ENCODE measurements at regions not wholly inside any gene's neighbourhood (a gene's known extent, or its start where the extent isn't known, plus 50 kb on each side); places are given as distances from the start of the nearest gene placed in this dataset.

- Histone ChIP-seq H3K9me3 (ENCODE audit: control insufficient read depth, insufficient read depth, low read depth, low read length) (no peaks in the 10 kb centered on the region), H3K27ac (ENCODE audit: extremely low read depth, low read depth, low read length) (no peak overlapping the region), H3K4me1 (ENCODE audit: control insufficient read depth, insufficient read depth, low read length) (no peaks in the 10 kb centered on the region), H3K4me3 (ENCODE audit: low read depth, low read length) (no peak overlapping the region), H3K36me3 (ENCODE audit: control insufficient read depth in 2 of 2, insufficient read depth in 1 of 2, low read length in 2 of 2) (no peaks in the 10 kb centered on the region)
- TF ChIP-seq ZSCAN30 (tag by site-specific recombination; IDR thresholded peaks at IDR 0.05) (no peak), EGR2 (tag by site-specific recombination; IDR thresholded peaks at IDR 0.05; ENCODE audit: low read depth) (no peak), HOXD13 (CRISPR knock-in tag; IDR thresholded peaks at IDR 0.05; ENCODE audit: borderline replicate concordance) (no peak), ZNF555 (tag by site-specific recombination; conservative IDR thresholded peaks at IDR 0.05) (no peak), ZNF211 (tag by site-specific recombination; IDR thresholded peaks at IDR 0.05; ENCODE audit: low read depth) (no peak), ZNF138 (tag by site-specific recombination; IDR thresholded peaks at IDR 0.05; ENCODE audit: borderline replicate concordance) (no peak), ZNF280D (tag by site-specific recombination; IDR thresholded peaks at IDR 0.05) (no peak), ZNF174 (tag by site-specific recombination; IDR thresholded peaks at IDR 0.05) (no peak), ZNF133 (tag by site-specific recombination; IDR thresholded peaks at IDR 0.05) (no peak), ZNF366 (tag by site-specific recombination; conservative IDR thresholded peaks at IDR 0.05) (no peak), REPIN1 (tag by site-specific recombination; IDR thresholded peaks at IDR 0.05; ENCODE audit: low read depth) (no peak)
- TF ChIP-seq, protein P1, sequence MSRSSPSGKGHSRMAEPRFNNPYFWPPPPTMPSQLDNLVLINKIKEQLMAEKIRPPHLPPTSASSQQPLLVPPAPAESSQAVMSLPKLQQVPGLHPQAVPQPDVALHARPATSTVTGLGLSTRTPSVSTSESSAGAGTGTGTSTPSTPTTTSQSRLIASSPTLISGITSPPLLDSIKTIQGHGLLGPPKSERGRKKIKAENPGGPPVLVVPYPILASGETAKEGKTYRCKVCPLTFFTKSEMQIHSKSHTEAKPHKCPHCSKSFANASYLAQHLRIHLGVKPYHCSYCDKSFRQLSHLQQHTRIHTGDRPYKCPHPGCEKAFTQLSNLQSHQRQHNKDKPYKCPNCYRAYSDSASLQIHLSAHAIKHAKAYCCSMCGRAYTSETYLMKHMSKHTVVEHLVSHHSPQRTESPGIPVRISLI (tag by site-specific recombination; IDR thresholded peaks at IDR 0.05), result no peak
- TF ChIP-seq, protein P2, sequence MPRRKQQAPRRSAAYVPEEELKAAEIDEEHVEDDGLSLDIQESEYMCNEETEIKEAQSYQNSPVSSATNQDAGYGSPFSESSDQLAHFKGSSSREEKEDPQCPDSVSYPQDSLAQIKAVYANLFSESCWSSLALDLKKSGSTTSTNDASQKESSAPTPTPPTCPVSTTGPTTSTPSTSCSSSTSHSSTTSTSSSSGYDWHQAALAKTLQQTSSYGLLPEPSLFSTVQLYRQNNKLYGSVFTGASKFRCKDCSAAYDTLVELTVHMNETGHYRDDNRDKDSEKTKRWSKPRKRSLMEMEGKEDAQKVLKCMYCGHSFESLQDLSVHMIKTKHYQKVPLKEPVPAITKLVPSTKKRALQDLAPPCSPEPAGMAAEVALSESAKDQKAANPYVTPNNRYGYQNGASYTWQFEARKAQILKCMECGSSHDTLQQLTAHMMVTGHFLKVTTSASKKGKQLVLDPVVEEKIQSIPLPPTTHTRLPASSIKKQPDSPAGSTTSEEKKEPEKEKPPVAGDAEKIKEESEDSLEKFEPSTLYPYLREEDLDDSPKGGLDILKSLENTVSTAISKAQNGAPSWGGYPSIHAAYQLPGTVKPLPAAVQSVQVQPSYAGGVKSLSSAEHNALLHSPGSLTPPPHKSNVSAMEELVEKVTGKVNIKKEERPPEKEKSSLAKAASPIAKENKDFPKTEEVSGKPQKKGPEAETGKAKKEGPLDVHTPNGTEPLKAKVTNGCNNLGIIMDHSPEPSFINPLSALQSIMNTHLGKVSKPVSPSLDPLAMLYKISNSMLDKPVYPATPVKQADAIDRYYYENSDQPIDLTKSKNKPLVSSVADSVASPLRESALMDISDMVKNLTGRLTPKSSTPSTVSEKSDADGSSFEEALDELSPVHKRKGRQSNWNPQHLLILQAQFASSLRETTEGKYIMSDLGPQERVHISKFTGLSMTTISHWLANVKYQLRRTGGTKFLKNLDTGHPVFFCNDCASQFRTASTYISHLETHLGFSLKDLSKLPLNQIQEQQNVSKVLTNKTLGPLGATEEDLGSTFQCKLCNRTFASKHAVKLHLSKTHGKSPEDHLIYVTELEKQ (tag by site-specific recombination; IDR thresholded peaks at IDR 0.05; ENCODE audit: borderline replicate concordance), result no peak
- ChIA-PET CTCF (interaction anchor here (1.1 kb wide), 1 partner anchor 11 kb away, joined by 5 read pairs; no protein-coding TSS in a partner anchor), POLR2A (no interaction called here)
Measured at GRCh38 chr10:118816471-118817168, 61.9 kb upstream of the CACUL1 start.

GRCh38 chr10:118817328-118818068 lies 62.7 kb upstream of the CACUL1 start:
- H3K4me1 ChIP-seq (ENCODE audit: control insufficient read depth, insufficient read depth, low read length), result no peaks in the 10 kb centered on the region
- H3K9me3 ChIP-seq (ENCODE audit: control insufficient read depth, insufficient read depth, low read depth, low read length), result no peaks in the 10 kb centered on the region
- CTCF ChIA-PET, result interaction anchor here (0.6 to 1.1 kb wide), 3 partner anchors 10 to 1405 kb away, joined by 3 to 5 read pairs (median 3); no protein-coding TSS in a partner anchor
- no peak overlapping the region for H3K4me3 ChIP-seq (ENCODE audit: low read depth, low read length)
- POLR2A ChIA-PET, result no interaction called here
- no peak overlapping the region for H3K27ac ChIP-seq (ENCODE audit: extremely low read depth, low read depth, low read length)
- H3K36me3 ChIP-seq (ENCODE audit: control insufficient read depth in 2 of 2, insufficient read depth in 1 of 2, low read length in 2 of 2), result no peaks in the 10 kb centered on the region
- TF ChIP-seq ZNF174 (tag by site-specific recombination; IDR thresholded peaks at IDR 0.05) (no peak), ZFP3 (tag by site-specific recombination; IDR thresholded peaks at IDR 0.05; ENCODE audit: low read depth) (no peak), PRDM4 (tag by site-specific recombination; IDR thresholded peaks at IDR 0.05) (no peak), ZNF184 (tag by site-specific recombination; IDR thresholded peaks at IDR 0.05) (no peak)
- TF ChIP-seq, protein P3, sequence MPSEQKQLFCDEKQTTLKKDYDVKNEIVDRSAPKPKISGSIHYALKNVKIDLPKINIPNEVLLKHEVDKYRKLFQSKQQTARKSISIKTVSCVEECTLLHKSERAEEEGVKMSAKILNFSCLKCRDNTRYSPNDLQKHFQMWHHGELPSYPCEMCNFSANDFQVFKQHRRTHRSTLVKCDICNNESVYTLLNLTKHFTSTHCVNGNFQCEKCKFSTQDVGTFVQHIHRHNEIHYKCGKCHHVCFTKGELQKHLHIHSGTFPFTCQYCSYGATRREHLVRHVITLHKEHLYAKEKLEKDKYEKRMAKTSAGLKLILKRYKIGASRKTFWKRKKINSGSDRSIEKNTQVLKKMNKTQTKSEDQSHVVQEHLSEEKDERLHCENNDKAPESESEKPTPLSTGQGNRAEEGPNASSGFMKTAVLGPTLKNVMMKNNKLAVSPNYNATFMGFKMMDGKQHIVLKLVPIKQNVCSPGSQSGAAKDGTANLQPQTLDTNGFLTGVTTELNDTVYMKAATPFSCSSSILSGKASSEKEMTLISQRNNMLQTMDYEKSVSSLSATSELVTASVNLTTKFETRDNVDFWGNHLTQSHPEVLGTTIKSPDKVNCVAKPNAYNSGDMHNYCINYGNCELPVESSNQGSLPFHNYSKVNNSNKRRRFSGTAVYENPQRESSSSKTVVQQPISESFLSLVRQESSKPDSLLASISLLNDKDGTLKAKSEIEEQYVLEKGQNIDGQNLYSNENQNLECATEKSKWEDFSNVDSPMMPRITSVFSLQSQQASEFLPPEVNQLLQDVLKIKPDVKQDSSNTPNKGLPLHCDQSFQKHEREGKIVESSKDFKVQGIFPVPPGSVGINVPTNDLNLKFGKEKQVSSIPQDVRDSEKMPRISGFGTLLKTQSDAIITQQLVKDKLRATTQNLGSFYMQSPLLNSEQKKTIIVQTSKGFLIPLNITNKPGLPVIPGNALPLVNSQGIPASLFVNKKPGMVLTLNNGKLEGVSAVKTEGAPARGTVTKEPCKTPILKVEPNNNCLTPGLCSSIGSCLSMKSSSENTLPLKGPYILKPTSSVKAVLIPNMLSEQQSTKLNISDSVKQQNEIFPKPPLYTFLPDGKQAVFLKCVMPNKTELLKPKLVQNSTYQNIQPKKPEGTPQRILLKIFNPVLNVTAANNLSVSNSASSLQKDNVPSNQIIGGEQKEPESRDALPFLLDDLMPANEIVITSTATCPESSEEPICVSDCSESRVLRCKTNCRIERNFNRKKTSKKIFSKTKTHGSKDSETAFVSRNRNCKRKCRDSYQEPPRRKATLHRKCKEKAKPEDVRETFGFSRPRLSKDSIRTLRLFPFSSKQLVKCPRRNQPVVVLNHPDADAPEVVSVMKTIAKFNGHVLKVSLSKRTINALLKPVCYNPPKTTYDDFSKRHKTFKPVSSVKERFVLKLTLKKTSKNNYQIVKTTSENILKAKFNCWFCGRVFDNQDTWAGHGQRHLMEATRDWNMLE (tag by site-specific recombination; conservative IDR thresholded peaks at IDR 0.05; ENCODE audit: low read depth), result no peak
